Astrocyte (in vitro differentiated cells and primary cell): ENCODE measurements at regions not wholly inside any gene's neighbourhood (a gene's known extent, or its start where the extent isn't known, plus 50 kb on each side); places are given as distances from the start of the nearest gene placed in this dataset.
A peak's percentile ranks its signal among the peaks of the same experiment; 100 is the strongest.

ENCODE experiments used
- DNase-seq: peaks from one replicate; pipeline ENCODE4 v3.0.0-alpha.2; 2010; ENCODE audit warnings: low read depth
- FAIRE-seq: peaks from 2 replicates; lab custom pipeline; 2011; peaks lifted over from hg19 to GRCh38; lab: Jason Lieb, UNC
- H2AFZ ChIP-seq: 2 replicates; pipeline ENCODE4 v1.6.0; 2012; ENCODE audit warnings: low read depth, low read length, inconsistent platforms
- H3K27ac ChIP-seq: 2 replicates; pipeline ENCODE4 v1.5.1; 2011; ENCODE audit warnings: low read depth, low read length, inconsistent platforms
- H3K27me3 ChIP-seq: 2 replicates; pipeline ENCODE4 v1.6.0; 2011; ENCODE audit warnings: low read length, inconsistent platforms; ENCODE audit not compliant: insufficient read depth
- H3K36me3 ChIP-seq: 2 replicates; pipeline ENCODE4 v1.5.1; 2011; ENCODE audit warnings: low read length, inconsistent platforms; ENCODE audit not compliant: insufficient read depth
- H3K4me1 ChIP-seq: 2 replicates; pipeline ENCODE4 v1.5.1; 2011; ENCODE audit warnings: low read length, inconsistent platforms; ENCODE audit not compliant: insufficient read depth
- H3K4me2 ChIP-seq: 2 replicates; pipeline ENCODE4 v1.6.0; 2012; ENCODE audit warnings: low read length, inconsistent platforms
- H3K4me3 ChIP-seq: 2 replicates; pipeline ENCODE4 v1.5.1; 2011; ENCODE audit warnings: low read depth, mild to moderate bottlenecking, low read length, inconsistent platforms; ENCODE audit not compliant: insufficient read depth
- H3K79me2 ChIP-seq: 2 replicates; pipeline ENCODE4 v1.6.0; 2012; ENCODE audit warnings: mild to moderate bottlenecking, low read length, inconsistent platforms; ENCODE audit not compliant: insufficient read depth
- H3K9ac ChIP-seq: 2 replicates; pipeline ENCODE4 v1.6.0; 2012; ENCODE audit warnings: mild to moderate bottlenecking, low read length, inconsistent platforms
- H3K9me3 ChIP-seq: 2 replicates; pipeline ENCODE4 v1.5.1; 2012; ENCODE audit warnings: low read depth, mild to moderate bottlenecking, low read length, inconsistent platforms; ENCODE audit not compliant: insufficient read depth
- H4K20me1 ChIP-seq: 2 replicates; pipeline ENCODE4 v1.6.0; 2012; ENCODE audit warnings: low read length, inconsistent platforms; ENCODE audit not compliant: insufficient read depth
- H3K27ac Mint-ChIP-seq: one replicate; pipeline ENCODE4 v1.8.0; 2021; ENCODE audit warnings: mild to moderate bottlenecking, mixed read lengths; ENCODE audit not compliant: unreplicated experiment
- H3K27me3 Mint-ChIP-seq: one replicate; pipeline ENCODE4 v1.8.0; 2021; ENCODE audit warnings: low read depth, mixed read lengths; ENCODE audit not compliant: unreplicated experiment
- H3K36me3 Mint-ChIP-seq: one replicate; pipeline ENCODE4 v1.8.0; 2021; ENCODE audit warnings: low read depth, mixed read lengths; ENCODE audit not compliant: unreplicated experiment
- H3K4me1 Mint-ChIP-seq: one replicate; pipeline ENCODE4 v1.8.0; 2021; ENCODE audit warnings: low read depth, mixed read lengths; ENCODE audit not compliant: unreplicated experiment
- H3K4me3 Mint-ChIP-seq: one replicate; pipeline ENCODE4 v1.8.0; 2021; ENCODE audit warnings: mild to moderate bottlenecking, moderate library complexity, mixed read lengths; ENCODE audit not compliant: unreplicated experiment
- H3K9me3 Mint-ChIP-seq: one replicate; pipeline ENCODE4 v1.8.0; 2021; ENCODE audit warnings: mild to moderate bottlenecking, mixed read lengths; ENCODE audit not compliant: unreplicated experiment
- EZH2 ChIP-seq: IDR thresholded peaks from 2 replicates; pipeline ENCODE4 v1.6.1; 2012; ENCODE audit warnings: mild to moderate bottlenecking, low read length, inconsistent platforms; ENCODE audit not compliant: insufficient read depth
- TF ChIP-seq, protein P1 (sequence below): IDR thresholded peaks from 2 replicates; pipeline ENCODE4 v1.5.1; 2011; ENCODE audit warnings: low read depth, mild to moderate bottlenecking, inconsistent platforms, low read length, moderate library complexity; ENCODE audit not compliant: insufficient read depth

DNA sequence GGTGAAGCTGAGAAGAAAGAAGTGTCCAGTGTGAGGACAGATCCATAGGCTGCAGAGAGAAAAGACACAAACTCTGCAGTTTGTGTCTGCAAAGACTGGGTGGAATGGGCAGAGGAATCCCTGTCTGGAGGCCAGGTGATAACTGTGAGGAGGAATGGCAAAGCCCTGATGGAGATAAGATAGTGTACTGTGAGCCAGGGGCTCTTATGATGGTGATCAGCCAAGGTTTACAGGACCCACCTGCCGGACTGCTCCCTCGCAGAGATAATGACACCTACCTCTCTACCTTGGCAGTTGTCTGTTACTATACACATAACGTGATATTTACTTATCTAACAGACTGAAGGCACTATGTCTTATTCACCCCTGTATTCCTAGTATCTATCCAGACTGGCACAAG lies 92.6 kb upstream of the ASIC2 start:
- FAIRE-seq = no peak
- Histone ChIP-seq H3K4me2 (no peak overlapping the region), H3K36me3 (no peaks in the 10 kb centered on the region), H3K79me2 (no peaks in the 10 kb centered on the region), H3K9ac (no peak overlapping the region), H3K4me3 (no peak overlapping the region), H3K4me1 (no peaks in the 10 kb centered on the region), H3K9me3 (no peaks in the 10 kb centered on the region), H3K27me3 (no peaks in the 10 kb centered on the region), H2AFZ (no peak overlapping the region), H3K27ac (no peak overlapping the region), H4K20me1 (no peaks in the 10 kb centered on the region)
- Mint-ChIP-seq H3K4me1 (peaks cover 16% of the 10 kb centered on the region), H3K27me3 (peaks cover 19% of the 10 kb centered on the region), H3K4me3 (no peak overlapping the region), H3K36me3 (no peaks in the 10 kb centered on the region), H3K9me3 (no peaks in the 10 kb centered on the region), H3K27ac (no peak overlapping the region)
- TF ChIP-seq, protein P1, sequence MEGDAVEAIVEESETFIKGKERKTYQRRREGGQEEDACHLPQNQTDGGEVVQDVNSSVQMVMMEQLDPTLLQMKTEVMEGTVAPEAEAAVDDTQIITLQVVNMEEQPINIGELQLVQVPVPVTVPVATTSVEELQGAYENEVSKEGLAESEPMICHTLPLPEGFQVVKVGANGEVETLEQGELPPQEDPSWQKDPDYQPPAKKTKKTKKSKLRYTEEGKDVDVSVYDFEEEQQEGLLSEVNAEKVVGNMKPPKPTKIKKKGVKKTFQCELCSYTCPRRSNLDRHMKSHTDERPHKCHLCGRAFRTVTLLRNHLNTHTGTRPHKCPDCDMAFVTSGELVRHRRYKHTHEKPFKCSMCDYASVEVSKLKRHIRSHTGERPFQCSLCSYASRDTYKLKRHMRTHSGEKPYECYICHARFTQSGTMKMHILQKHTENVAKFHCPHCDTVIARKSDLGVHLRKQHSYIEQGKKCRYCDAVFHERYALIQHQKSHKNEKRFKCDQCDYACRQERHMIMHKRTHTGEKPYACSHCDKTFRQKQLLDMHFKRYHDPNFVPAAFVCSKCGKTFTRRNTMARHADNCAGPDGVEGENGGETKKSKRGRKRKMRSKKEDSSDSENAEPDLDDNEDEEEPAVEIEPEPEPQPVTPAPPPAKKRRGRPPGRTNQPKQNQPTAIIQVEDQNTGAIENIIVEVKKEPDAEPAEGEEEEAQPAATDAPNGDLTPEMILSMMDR = no peak
- no peak for TF ChIP-seq EZH2
- no peak for DNase-seq

DNA sequence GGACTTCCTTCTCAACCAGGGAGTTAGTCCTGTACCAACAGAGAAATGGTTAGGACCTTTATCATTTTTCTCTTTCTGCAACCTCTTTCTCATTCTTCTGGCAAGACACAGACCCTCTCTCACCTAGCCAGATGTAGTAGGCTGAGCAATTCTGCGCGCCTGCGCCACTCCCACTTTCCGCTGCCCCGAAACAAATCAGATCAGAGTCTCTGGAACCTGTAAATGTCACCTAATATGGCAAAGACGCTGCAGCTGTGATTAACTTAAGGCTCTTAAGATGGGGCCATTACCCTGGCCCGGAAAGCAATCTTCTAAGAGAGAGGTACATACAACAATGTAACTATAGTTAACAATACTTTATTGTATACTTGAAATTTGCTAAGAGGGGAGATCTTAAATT lies 94.3 kb upstream of the ASIC2 start:
- H3K79me2 ChIP-seq = no peaks in the 10 kb centered on the region
- Mint-ChIP-seq H3K36me3 (no peaks in the 10 kb centered on the region), H3K27ac (no peak overlapping the region), H3K27me3 (peaks cover 21% of the 10 kb centered on the region), H3K4me1 (peaks cover 16% of the 10 kb centered on the region), H3K9me3 (no peaks in the 10 kb centered on the region), H3K4me3 (no peak overlapping the region)
- H4K20me1 ChIP-seq = no peaks in the 10 kb centered on the region
- no peak overlapping the region for H3K4me2 ChIP-seq
- no peak overlapping the region for H3K27ac ChIP-seq
- no peaks in the 10 kb centered on the region for H3K27me3 ChIP-seq
- no peak overlapping the region for H2AFZ ChIP-seq
- no peaks in the 10 kb centered on the region for H3K4me1 ChIP-seq
- no peak for TF ChIP-seq EZH2
- TF ChIP-seq, protein P1 = no peak
- H3K4me3 ChIP-seq = no peak overlapping the region
- H3K36me3 ChIP-seq = no peaks in the 10 kb centered on the region
- no peak for DNase-seq
- no peak overlapping the region for H3K9ac ChIP-seq
- no peaks in the 10 kb centered on the region for H3K9me3 ChIP-seq
- FAIRE-seq = no peak

DNA sequence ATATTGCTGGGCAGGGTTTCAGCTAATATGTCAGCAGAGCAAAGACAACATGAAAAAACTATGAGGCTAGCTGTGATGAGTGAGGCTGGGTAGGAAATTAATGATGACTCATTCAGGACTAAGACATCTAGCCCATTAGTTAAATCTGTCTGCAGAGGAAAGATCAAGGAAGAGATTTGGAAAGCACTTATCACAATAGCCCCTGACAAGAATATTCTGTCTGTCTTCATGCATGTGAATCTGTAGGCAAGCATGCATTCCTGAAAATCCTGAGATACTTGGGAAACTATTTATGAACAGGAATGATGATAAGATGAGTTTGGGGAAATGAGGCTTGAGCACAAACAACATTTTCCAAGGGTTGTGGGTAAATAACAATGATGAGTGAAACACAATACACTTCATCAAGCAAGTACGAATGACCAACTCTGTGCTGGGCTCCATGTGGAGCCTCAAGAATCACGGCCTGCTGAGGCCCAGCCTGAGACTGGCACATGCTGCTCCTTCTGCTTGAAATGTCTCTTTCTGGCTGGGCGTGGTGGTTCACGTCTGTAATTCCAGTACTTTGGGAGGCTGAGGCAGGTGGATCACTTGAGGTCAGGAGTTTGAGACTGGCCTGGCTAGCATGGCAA lies 96.5 kb upstream of the ASIC2 start:
- Mint-ChIP-seq H3K27me3 (peaks cover 38% of the 10 kb centered on the region), H3K27ac (peak overlapping the region; percentile 35), H3K9me3 (no peaks in the 10 kb centered on the region), H3K4me1 (peaks cover 11% of the 10 kb centered on the region), H3K4me3 (no peak overlapping the region), H3K36me3 (no peaks in the 10 kb centered on the region)
- no peak overlapping the region for H3K4me2 ChIP-seq
- H3K9ac ChIP-seq = no peak overlapping the region
- TF ChIP-seq, protein P1 = no peak
- no peak for TF ChIP-seq EZH2
- no peaks in the 10 kb centered on the region for H3K36me3 ChIP-seq
- H3K4me1 ChIP-seq = no peaks in the 10 kb centered on the region
- no peak overlapping the region for H2AFZ ChIP-seq
- peak; percentile 39 for DNase-seq
- H4K20me1 ChIP-seq = no peaks in the 10 kb centered on the region
- FAIRE-seq = no peak
- H3K27me3 ChIP-seq = no peaks in the 10 kb centered on the region
- H3K79me2 ChIP-seq = no peaks in the 10 kb centered on the region
- no peak overlapping the region for H3K4me3 ChIP-seq
- no peaks in the 10 kb centered on the region for H3K9me3 ChIP-seq
- no peak overlapping the region for H3K27ac ChIP-seq
